ENCODE measurements at regions not wholly inside any gene's neighbourhood (a gene's known extent, or its start where the extent isn't known, plus 50 kb on each side); places are given as distances from the start of the nearest gene placed in this dataset.
A peak's percentile ranks its signal among the peaks of the same experiment; 100 is the strongest.

DNA sequence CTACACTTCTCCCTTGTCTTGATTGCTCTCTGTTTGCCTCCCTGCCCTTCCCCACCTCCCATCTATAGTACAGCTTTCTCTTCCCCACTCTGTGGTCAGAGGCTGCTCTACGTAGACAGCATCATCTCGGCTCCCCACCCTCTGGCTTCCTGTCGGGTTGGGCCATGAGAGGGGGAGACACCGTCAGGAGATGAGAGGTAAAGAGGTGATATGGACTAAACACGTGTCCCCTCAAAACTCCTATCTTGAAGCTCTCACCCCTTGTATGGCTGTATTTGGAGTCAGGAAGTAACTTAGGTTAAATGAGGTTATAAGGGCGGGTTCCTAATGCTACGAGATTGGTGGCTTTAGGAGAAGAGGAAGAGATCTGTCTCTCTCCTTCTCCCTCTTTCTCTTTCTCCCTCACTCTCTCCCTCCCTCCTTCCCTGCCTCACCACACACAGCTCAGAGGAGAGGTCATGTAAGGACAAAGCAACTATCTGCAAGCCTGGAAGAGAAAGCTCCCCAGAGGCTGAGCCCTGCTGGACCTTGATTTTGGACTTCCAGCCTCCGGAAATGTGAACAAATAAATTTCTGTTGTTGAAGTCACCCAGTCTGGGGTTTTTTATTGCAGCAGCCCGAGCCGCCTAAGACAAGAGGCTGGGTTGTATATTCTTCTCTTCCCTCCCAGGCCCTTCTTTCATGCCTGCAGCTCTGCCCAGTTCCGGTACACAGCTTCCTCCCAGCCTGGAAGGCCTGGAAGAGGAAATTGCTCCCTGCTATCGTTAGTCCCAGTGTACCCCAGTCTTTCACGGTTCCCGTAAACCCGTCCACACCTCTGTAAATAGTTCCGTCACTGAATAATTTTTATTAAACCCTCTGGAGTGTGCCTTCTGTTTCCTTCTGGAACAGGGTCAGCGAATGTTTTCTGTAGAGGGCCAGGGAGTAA, 138.0 kb downstream of the AKAIN1 start:
- DNase-seq (ENCODE audit: low read depth in 1 of 2, low spot score in 1 of 2) = no peak
- TF ChIP-seq, protein P1, sequence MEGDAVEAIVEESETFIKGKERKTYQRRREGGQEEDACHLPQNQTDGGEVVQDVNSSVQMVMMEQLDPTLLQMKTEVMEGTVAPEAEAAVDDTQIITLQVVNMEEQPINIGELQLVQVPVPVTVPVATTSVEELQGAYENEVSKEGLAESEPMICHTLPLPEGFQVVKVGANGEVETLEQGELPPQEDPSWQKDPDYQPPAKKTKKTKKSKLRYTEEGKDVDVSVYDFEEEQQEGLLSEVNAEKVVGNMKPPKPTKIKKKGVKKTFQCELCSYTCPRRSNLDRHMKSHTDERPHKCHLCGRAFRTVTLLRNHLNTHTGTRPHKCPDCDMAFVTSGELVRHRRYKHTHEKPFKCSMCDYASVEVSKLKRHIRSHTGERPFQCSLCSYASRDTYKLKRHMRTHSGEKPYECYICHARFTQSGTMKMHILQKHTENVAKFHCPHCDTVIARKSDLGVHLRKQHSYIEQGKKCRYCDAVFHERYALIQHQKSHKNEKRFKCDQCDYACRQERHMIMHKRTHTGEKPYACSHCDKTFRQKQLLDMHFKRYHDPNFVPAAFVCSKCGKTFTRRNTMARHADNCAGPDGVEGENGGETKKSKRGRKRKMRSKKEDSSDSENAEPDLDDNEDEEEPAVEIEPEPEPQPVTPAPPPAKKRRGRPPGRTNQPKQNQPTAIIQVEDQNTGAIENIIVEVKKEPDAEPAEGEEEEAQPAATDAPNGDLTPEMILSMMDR (IDR thresholded peaks at IDR 0.05; ENCODE audit: low read depth, low read length) = no peak
- H3K27ac ChIP-seq = no peak overlapping the region
- no peaks in the 10 kb centered on the region for H3K36me3 ChIP-seq
- H3K9me3 ChIP-seq (ENCODE audit: low read depth) = no peaks in the 10 kb centered on the region
- no peaks in the 10 kb centered on the region for H3K4me1 ChIP-seq (ENCODE audit: low read depth)
- H3K27me3 ChIP-seq = no peaks in the 10 kb centered on the region
- no peak overlapping the region for H3K4me3 ChIP-seq

DNA sequence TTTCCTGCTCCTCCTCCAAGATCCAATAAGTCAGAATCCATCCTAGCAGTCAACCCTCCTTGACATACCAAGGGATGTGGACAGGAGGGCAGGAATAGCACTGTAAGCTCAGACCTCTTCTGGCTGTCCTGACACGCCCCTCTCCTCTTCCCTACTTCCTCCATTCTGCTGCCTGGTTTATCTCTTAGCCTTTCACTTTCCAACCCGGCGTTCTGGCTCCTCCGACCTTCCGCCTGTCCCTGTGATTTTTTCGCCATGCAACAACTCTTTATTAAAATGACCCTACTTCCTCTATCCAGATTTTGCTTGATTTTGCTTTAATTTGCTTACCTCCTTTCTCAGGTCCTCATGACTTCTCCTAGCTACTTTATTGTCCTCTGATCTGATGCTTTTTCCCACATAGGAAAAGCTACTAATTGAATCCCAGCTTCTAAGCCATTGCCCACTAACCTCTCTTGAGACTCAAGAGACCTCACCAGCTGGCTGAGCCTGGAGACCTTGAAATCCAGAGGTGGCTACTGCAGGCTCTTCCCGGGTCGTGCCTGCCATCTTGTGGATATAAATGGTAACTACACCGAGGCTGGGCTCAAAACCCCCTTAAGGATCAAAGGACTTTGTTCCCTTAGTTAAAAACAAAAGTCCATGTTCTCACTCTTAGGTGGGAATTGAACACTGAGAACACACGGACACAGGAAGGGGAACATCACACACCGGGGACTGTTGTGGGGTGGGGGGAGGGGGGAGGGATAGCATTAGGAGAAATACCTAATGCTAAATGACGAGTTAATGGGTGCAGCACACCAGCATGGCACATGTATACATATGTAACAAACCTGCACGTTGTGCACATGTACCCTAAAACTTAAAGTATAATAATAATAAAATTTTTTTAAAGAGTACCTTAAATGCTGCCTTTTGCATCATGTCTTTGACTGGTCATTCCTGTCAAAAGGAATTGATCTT, 139.4 kb downstream of the AKAIN1 start:
- Histone ChIP-seq H3K9me3 (ENCODE audit: low read depth) (no peaks in the 10 kb centered on the region), H3K36me3 (no peaks in the 10 kb centered on the region), H3K27me3 (no peaks in the 10 kb centered on the region), H3K4me1 (ENCODE audit: low read depth) (no peaks in the 10 kb centered on the region), H3K27ac (no peak overlapping the region), H3K4me3 (no peak overlapping the region)
- peak; percentile 59 to 87 for DNase-seq (ENCODE audit: low read depth in 1 of 2, low spot score in 1 of 2)
- TF ChIP-seq, protein P1 (IDR thresholded peaks at IDR 0.05; ENCODE audit: low read depth, low read length) = peak; percentile 67

DNA sequence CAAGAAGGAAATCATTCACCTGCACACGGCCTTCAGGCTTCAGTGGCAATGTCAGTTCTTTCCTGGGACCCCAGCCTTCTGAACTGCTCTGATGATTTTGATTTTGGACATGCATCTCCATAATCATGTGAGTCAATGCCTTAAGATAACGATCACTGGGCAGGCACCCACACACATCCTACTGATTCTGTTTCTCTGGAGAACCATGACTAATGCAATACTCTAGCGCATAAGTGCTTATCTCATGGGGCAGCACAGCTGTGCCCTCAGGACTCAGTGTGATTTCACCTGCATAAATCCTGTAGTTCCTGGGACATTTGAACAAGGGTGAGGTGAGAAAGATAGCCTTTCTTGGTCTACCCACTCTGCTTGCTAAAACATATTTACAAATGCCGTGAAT, 144.6 kb downstream of the AKAIN1 start:
- TF ChIP-seq, protein P1 (IDR thresholded peaks at IDR 0.05; ENCODE audit: low read depth, low read length) = no peak
- no peaks in the 10 kb centered on the region for H3K27me3 ChIP-seq

GRCh38 chr18:5051207-5051606, 145.8 kb downstream of the AKAIN1 start:
- TF ChIP-seq, protein P1 (IDR thresholded peaks at IDR 0.05; ENCODE audit: low read depth, low read length) = no peak
- H3K4me1 ChIP-seq (ENCODE audit: low read depth) = no peaks in the 10 kb centered on the region
- DNase-seq (ENCODE audit: low read depth in 1 of 2, low spot score in 1 of 2) = no peak

More for the DNA sequence above, 144.6 kb downstream of the AKAIN1 start:
- no peaks in the 10 kb centered on the region for H3K36me3 ChIP-seq
- DNase-seq (ENCODE audit: low read depth in 1 of 2, low spot score in 1 of 2) = no peak
- H3K27ac ChIP-seq = no peak overlapping the region
- H3K4me1 ChIP-seq (ENCODE audit: low read depth) = no peaks in the 10 kb centered on the region
- H3K4me3 ChIP-seq = no peak overlapping the region
- no peaks in the 10 kb centered on the region for H3K9me3 ChIP-seq (ENCODE audit: low read depth)

DNA sequence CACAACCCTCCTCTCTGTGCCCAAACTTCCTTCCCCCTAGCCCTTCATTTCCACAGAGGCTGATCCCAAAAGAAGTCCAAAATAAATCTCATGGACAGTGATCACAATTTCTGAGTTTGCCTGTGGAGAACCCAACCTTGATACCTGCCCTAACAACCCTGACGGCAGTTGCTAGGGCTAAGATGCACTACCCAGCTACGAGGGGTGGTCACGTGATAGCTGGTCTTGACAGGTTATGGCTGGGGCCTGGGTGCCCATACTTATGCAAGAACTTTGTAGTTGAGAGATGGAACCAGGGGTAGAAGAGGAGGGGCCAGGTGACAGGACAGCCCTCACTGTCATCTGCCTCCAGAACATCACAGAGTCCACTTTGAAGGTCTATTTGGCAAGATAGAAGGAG, 147.9 kb downstream of the AKAIN1 start:
- H3K27me3 ChIP-seq = no peaks in the 10 kb centered on the region
- H3K4me1 ChIP-seq (ENCODE audit: low read depth) = no peaks in the 10 kb centered on the region
- no peak overlapping the region for H3K27ac ChIP-seq
- H3K36me3 ChIP-seq = no peaks in the 10 kb centered on the region
- TF ChIP-seq, protein P1 (IDR thresholded peaks at IDR 0.05; ENCODE audit: low read depth, low read length) = no peak
- H3K9me3 ChIP-seq (ENCODE audit: low read depth) = no peaks in the 10 kb centered on the region
- no peak overlapping the region for H3K4me3 ChIP-seq
- no peak for DNase-seq (ENCODE audit: low read depth in 1 of 2, low spot score in 1 of 2)

More at GRCh38 chr18:5051207-5051606, 145.8 kb downstream of the AKAIN1 start:
- H3K27me3 ChIP-seq = no peaks in the 10 kb centered on the region
- no peak overlapping the region for H3K4me3 ChIP-seq
- H3K9me3 ChIP-seq (ENCODE audit: low read depth) = no peaks in the 10 kb centered on the region
- H3K36me3 ChIP-seq = no peaks in the 10 kb centered on the region
- H3K27ac ChIP-seq = no peak overlapping the region

Measured in cardiac muscle cell (in vitro differentiated cells and primary cell).